GM21360 (cell line): ENCODE measurements at regions not wholly inside any gene's neighbourhood (a gene's known extent, or its start where the extent isn't known, plus 50 kb on each side); places are given as distances from the start of the nearest gene placed in this dataset.

Source experiments
- ATAC-seq: cut with Tn5 transposase; IDR thresholded peaks from one replicate; pipeline ENCODE4 v1.9.1; 2021; ENCODE audit warnings: mild to moderate bottlenecking, moderate library complexity; ENCODE audit not compliant: unreplicated experiment

GRCh38 chr4:12884846-12885796, 599.0 kb downstream of the RAB28 start:
- ATAC-seq: no peak

DNA sequence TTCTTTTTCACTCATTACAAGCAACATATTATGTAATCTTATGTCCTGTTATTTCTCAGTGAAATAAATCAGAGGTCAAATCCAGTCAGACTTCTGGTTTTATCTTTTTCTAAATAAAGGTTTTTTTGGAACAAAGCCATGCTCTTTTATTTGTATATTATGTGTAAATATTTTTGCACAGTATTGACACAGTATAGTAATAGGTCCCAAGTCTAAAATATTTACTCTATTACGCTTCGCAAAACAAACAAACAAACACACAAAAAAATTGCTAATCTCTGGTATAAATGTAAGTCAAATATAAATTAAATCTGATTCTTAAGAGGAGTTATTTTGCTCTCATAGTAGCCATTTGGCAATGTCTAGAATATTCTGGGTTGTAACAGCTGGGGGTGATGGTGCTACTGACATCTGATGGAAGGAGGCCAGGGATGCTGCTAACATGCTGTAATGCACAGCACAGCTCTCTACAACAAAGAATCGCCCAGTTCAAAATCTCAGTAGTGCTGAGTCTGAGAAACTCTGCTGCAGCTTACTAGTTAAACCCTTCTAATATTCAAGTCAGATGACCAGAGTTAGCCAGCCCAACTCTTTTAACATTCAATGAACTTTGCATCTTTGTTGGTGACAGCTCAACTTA, 602.1 kb downstream of the RAB28 start:
- no peak for ATAC-seq

- no peak for ATAC-seq
These were observed 603.3 kb downstream of the RAB28 start for GRCh38 chr4:12880844-12881243.

DNA sequence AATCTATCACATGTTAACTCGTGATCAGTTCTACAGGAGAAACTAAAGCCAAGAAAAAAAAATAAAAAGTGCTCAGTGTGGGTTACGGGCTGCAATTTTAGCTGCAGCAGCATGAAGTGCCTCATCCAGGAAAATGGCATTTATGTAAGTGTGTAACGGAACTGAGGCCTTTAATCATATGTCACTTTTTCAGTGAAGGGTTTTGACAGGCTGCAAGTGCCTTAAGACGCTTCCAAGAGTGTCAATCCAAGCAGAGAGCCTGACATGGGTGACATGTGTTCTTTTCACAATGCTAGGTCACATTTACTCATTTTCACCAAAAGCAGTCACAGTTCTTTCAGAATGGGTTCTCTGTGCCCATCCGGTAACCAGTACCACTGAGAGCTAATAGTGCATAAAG, 604.6 kb downstream of the RAB28 start:
- ATAC-seq: no peak

GRCh38 chr4:12875640-12876243, 608.4 kb downstream of the RAB28 start:
- no peak for ATAC-seq

DNA sequence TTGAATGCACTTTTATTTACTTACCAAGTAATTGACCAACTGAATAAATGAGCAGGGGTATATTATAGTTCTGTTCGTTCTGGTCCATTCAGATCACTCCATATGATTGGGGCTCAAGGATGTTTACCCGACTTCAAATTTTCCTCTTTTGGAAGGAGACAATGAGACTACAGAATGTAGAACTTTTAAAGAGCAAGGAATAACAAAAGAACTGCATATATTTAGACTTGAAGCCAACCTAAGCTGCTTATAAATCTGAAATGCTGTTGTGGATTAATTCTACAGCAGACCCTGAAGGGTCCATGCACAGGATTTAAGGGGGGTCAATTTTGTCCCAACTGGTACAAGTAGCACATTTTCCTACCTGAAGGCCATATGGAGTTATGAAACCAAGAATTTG, 610.8 kb downstream of the RAB28 start:
- ATAC-seq: no peak

- no peak for ATAC-seq
These were observed 622.7 kb downstream of the RAB28 start for GRCh38 chr4:12861422-12861821.

DNA sequence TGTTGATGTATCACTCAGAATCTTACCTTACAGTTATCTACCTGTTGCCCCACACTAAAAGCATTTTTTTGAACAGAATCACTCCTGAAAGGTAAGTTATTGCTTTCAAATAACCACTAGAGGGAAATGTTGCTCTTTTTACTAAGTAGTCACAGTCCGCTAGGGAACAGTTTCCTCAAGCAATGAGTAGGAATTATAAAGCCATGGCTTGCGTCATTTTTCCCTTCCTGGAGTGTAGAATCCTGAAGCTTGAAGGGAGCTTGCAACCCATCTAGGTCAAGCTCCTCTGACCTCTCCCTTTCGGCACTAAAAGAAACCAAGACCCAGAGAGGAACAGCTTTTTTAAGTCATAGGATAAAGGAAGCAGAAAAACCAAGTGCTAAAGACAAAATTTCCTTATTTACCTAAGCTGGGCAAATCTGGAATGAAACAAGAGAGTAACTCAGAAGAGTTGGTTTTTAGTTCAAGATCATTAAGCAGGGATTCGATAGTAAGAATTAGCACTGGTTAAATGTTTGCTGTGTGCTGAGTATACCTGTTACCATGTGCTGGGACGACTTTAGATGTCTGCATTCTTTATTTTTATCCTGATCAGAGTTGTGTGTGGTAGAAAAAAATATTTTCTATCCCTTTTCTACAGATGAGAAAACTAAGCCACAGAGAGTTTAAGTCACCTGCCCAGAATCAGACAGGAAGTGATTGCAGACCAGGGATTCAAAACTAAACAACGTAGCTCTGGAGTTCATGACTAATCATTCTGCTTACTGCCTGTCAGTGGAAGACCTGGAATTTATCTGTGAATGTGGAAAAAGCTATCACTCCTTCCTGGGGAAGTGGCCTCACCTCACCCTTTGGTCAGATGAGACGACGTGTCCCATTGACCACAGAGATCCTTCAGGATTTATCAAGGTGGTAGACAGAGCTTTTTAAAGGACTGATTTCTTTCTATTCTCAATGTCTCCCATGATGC, 631.5 kb downstream of the RAB28 start:
- ATAC-seq: no peak

- ATAC-seq: no peak
These were observed 637.8 kb downstream of the RAB28 start for GRCh38 chr4:12846368-12846767.

DNA sequence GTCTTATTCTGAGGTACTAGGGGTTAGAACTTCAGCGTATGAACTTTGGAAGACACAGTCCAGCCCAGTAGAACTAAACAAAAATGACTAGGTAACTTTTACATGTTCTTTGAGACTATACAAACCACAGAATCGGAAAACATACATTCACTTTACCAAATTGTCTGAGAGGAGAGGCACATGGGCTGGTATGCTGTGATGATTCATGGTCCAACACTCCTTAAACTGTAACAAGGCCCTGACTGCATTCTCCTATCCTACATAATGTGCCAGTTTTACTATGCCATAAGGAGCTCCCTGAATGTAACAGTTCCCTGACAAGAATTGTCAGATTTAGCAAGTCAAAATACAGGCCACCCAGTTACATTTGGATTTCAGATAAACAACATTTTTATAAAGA, 640.0 kb downstream of the RAB28 start:
- no peak for ATAC-seq

DNA sequence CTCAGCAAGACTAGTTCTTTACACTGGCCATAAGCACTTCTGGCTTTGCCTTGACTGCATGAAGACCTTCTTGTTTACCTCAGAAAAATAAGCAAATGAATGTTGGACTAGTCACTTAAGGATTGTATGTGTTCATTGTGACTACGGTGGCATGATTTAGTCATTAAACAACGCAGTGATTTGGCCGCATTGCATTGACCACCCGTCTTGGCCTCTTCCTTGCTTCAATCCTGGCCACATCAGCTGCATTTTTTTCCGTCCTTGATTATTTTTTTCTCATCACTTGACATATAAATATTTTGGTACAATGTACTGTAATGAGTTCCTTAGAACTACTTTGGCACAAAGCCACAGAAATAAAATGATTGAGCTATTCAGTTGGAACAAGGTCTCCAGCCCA, 656.2 kb downstream of the RAB28 start:
- ATAC-seq: no peak

DNA sequence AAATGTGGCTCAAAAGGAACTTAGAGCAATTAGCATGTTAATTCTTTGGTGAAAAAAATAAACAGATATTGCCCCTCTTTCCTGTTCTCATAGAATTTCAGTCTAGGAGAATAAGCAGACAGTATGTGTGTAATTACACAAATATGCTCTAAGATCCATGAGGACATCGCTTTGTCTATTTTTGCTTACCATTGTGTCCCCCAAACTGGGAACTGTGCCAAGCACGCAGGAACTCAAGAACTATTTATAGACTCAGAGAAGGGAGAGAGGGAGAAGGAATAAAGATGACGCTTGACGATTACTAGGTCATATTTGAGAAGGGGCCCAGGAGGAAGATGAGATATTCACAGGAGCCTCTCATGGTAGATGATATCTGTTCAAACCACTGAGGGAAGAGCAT, 692.6 kb downstream of the RAB28 start:
- ATAC-seq: no peak

GRCh38 chr4:12787261-12787660, 696.9 kb downstream of the RAB28 start:
- ATAC-seq: no peak

- no peak for ATAC-seq
These were observed 705.4 kb downstream of the RAB28 start for GRCh38 chr4:12778706-12779105.

DNA sequence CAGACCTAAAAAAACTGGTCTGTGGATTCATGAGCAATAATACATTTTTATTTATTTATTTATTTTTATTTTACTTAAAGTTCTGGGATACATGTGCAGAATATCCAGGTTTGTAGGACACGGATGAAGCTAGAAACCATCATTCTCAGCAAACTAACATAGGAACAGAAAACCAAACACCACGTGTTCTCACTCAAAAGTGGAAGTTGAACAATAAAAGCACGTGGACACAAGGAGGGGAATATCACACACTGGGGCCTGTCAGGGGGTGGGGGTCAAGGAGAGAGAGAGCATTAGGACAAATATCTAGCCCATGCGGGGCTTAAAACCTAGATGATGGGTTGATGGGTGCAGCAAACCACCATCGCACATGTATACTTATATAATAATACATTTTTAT, 705.9 kb downstream of the RAB28 start:
- no peak for ATAC-seq

DNA sequence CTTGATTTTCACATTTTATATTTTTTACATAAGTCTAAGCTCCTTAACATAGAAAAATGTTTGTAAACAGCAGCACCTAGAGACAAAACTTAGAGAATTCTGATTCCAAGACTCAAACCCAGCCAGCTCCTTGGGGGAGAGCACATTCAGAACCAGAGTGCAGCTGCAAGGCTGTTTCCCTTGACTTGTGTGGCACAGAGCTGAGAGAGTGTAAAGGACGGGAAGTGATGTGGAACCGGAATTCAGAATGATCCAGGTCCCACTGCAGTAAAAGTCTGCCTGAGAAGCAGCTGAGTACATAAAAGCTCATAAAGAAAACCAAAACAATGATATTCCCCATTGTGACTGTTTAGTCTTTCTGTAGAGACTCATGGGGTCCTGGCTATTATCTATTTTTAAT, 713.8 kb downstream of the RAB28 start:
- ATAC-seq: no peak

DNA sequence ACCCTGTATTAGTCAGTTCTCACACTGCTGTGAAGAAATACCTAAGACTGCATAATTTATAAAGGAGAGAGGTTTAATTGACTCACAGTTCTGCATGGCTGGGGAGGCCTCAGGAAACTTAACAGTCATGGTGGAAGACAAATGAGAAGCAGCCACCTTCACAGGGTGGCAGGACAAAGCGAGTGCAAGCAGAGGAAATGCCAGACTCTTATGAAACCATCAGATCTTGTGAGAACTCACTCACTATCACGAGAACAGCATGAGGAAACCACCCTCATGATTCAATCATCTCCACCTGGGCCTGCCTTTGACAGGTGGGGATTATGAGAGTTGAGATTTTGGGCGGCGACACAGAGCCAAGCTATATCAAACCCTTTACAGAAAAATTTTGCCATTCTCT, 722.4 kb downstream of the RAB28 start:
- no peak for ATAC-seq

DNA sequence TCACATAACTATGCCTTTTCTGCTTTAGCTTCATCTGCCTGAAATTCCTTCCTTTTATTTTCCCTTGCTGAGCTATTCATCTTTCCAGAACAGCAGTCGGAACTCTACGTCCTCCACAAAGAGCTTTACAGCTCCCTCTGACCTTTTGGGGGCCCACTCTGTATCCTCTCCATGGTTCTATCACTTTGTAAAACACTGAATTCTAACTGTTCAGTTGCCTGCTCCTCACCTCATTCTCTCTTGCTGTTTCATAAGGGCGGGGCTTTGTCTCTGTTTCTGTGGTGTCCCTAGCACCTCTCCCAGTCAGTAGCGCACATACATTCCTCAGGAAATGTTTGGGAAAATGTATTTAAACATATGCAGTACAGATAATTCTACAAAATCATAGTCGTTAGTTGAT, 737.0 kb downstream of the RAB28 start:
- no peak for ATAC-seq

DNA sequence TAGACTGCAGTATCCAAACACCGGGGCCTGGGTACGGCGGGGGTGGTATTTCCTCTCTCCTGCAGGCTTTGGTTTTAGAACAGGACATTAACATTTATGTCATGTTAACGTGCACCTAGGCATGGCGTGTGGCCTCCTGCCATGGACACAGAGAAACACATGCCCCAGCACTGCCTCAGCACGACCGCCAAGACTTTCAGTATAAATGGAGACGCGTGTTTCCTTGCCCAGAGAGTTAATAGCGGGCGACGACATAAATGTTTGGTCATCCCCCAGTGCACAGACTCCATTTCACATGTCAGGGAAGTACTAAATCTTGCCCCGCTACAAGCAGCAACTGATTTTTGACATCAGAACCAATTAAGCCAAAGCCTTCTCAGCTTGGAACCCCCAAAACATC, 737.9 kb downstream of the RAB28 start:
- no peak for ATAC-seq

GRCh38 chr4:12734586-12734985, 749.6 kb downstream of the RAB28 start:
- no peak for ATAC-seq

- no peak for ATAC-seq
These were observed 754.8 kb downstream of the RAB28 start for GRCh38 chr4:12729384-12729783.
